ENCODE measurements at regions not wholly inside any gene's neighbourhood (a gene's known extent, or its start where the extent isn't known, plus 50 kb on each side); places are given as distances from the start of the nearest gene placed in this dataset.

- DNase-seq, result no peak
- no peak for ATAC-seq (replicated peaks)
- no peaks in the 10 kb centered on the region for H3K4me1 Mint-ChIP-seq (ENCODE audit: low read depth in 2 of 2)
- H3K27me3 Mint-ChIP-seq, result no peaks in the 10 kb centered on the region
- no peak overlapping the region for H3K27ac Mint-ChIP-seq
- H3K36me3 Mint-ChIP-seq (ENCODE audit: insufficient read depth), result no peaks in the 10 kb centered on the region
- H3K4me3 Mint-ChIP-seq, result no peak overlapping the region
- H3K9me3 Mint-ChIP-seq, result no peaks in the 10 kb centered on the region
These were observed 235.0 kb upstream of the ARGLU1 start for GRCh38 chr13:106802917-106803316.

GRCh38 chr13:106799781-106800335 lies 231.9 kb upstream of the ARGLU1 start:
- ATAC-seq (replicated peaks) (no peak), DNase-seq (no peak)
- Mint-ChIP-seq H3K36me3 (ENCODE audit: insufficient read depth) (no peaks in the 10 kb centered on the region), H3K4me3 (no peak overlapping the region), H3K4me1 (ENCODE audit: low read depth in 2 of 2) (no peaks in the 10 kb centered on the region), H3K27me3 (peaks cover 0 to 7% of the 10 kb centered on the region in 2 donors), H3K27ac (no peak overlapping the region), H3K9me3 (peaks cover 0 to 4% of the 10 kb centered on the region in 2 donors)

GRCh38 chr13:106797081-106797640 lies 229.2 kb upstream of the ARGLU1 start:
- H3K4me1 Mint-ChIP-seq (ENCODE audit: low read depth in 2 of 2), result no peaks in the 10 kb centered on the region
- no peak for DNase-seq
- H3K36me3 Mint-ChIP-seq (ENCODE audit: insufficient read depth), result no peaks in the 10 kb centered on the region
- H3K4me3 Mint-ChIP-seq, result peak overlapping the region in 1 of 2 donors; percentile 29
- peaks cover 0 to 4% of the 10 kb centered on the region in 2 donors for H3K9me3 Mint-ChIP-seq
- H3K27me3 Mint-ChIP-seq, result peaks cover 0 to 7% of the 10 kb centered on the region in 2 donors
- H3K27ac Mint-ChIP-seq, result no peak overlapping the region
- ATAC-seq (replicated peaks), result no peak

- H3K4me3 Mint-ChIP-seq, result peak overlapping the region; percentile 22 to 46
- H3K27ac Mint-ChIP-seq, result no peak overlapping the region
- ATAC-seq (replicated peaks) (no peak), DNase-seq (no peak)
- H3K4me1 Mint-ChIP-seq (ENCODE audit: low read depth in 2 of 2), result no peaks in the 10 kb centered on the region
- H3K27me3 Mint-ChIP-seq, result peaks cover 0 to 7% of the 10 kb centered on the region in 2 donors
- H3K36me3 Mint-ChIP-seq (ENCODE audit: insufficient read depth), result no peaks in the 10 kb centered on the region
- peaks cover 0 to 4% of the 10 kb centered on the region in 2 donors for H3K9me3 Mint-ChIP-seq
These were observed 228.5 kb upstream of the ARGLU1 start for GRCh38 chr13:106796280-106797047.

- H3K4me1 Mint-ChIP-seq (ENCODE audit: low read depth in 2 of 2), result no peaks in the 10 kb centered on the region
- no peak for ATAC-seq (replicated peaks)
- no peak overlapping the region for H3K27ac Mint-ChIP-seq
- H3K36me3 Mint-ChIP-seq (ENCODE audit: insufficient read depth), result no peaks in the 10 kb centered on the region
- peaks cover 0 to 7% of the 10 kb centered on the region in 2 donors for H3K27me3 Mint-ChIP-seq
- DNase-seq, result no peak
- peaks cover 0 to 4% of the 10 kb centered on the region in 2 donors for H3K9me3 Mint-ChIP-seq
- H3K4me3 Mint-ChIP-seq, result peak overlapping the region; percentile 22 to 46
These were observed 227.9 kb upstream of the ARGLU1 start for GRCh38 chr13:106795847-106796246.

GRCh38 chr13:106794117-106794516 lies 226.2 kb upstream of the ARGLU1 start:
- ATAC-seq (replicated peaks) (no peak), DNase-seq (no peak)
- no peak overlapping the region for H3K27ac Mint-ChIP-seq
- H3K9me3 Mint-ChIP-seq, result peaks cover 0 to 4% of the 10 kb centered on the region in 2 donors
- no peaks in the 10 kb centered on the region for H3K4me1 Mint-ChIP-seq (ENCODE audit: low read depth in 2 of 2)
- no peak overlapping the region for H3K4me3 Mint-ChIP-seq
- H3K27me3 Mint-ChIP-seq, result peaks cover 0 to 7% of the 10 kb centered on the region in 2 donors
- H3K36me3 Mint-ChIP-seq (ENCODE audit: insufficient read depth), result no peaks in the 10 kb centered on the region

- no peaks in the 10 kb centered on the region for H3K27me3 Mint-ChIP-seq
- no peak for DNase-seq
- ATAC-seq (replicated peaks), result no peak
These were observed 222.0 kb upstream of the ARGLU1 start for GRCh38 chr13:106789911-106790310.

GRCh38 chr13:106786006-106786563 lies 218.1 kb upstream of the ARGLU1 start:
- Mint-ChIP-seq H3K36me3 (ENCODE audit: insufficient read depth) (no peaks in the 10 kb centered on the region), H3K27me3 (no peaks in the 10 kb centered on the region), H3K4me1 (ENCODE audit: low read depth in 2 of 2) (no peaks in the 10 kb centered on the region), H3K4me3 (no peak overlapping the region), H3K9me3 (peaks cover 0 to 3% of the 10 kb centered on the region in 2 donors), H3K27ac (no peak overlapping the region)
- no peak for ATAC-seq (replicated peaks)
- DNase-seq, result no peak

More at GRCh38 chr13:106789911-106790310, 222.0 kb upstream of the ARGLU1 start:
- Mint-ChIP-seq H3K27ac (no peak overlapping the region), H3K4me3 (no peak overlapping the region), H3K36me3 (ENCODE audit: insufficient read depth) (no peaks in the 10 kb centered on the region), H3K4me1 (ENCODE audit: low read depth in 2 of 2) (no peaks in the 10 kb centered on the region), H3K9me3 (peaks cover 0 to 3% of the 10 kb centered on the region in 2 donors)

GRCh38 chr13:106774621-106775020 lies 206.7 kb upstream of the ARGLU1 start:
- no peak for DNase-seq
- Mint-ChIP-seq H3K27ac (no peak overlapping the region), H3K9me3 (peaks cover 5 to 12% of the 10 kb centered on the region in 2 donors), H3K4me3 (no peak overlapping the region), H3K27me3 (no peaks in the 10 kb centered on the region), H3K36me3 (ENCODE audit: insufficient read depth) (no peaks in the 10 kb centered on the region), H3K4me1 (ENCODE audit: low read depth in 2 of 2) (no peaks in the 10 kb centered on the region)
- ATAC-seq (replicated peaks), result no peak

- Mint-ChIP-seq H3K27ac (no peak overlapping the region), H3K9me3 (peaks cover 5 to 12% of the 10 kb centered on the region in 2 donors), H3K36me3 (ENCODE audit: insufficient read depth) (no peaks in the 10 kb centered on the region), H3K27me3 (no peaks in the 10 kb centered on the region), H3K4me1 (ENCODE audit: low read depth in 2 of 2) (no peaks in the 10 kb centered on the region), H3K4me3 (no peak overlapping the region)
- DNase-seq (no peak), ATAC-seq (replicated peaks) (no peak)
These were observed 204.2 kb upstream of the ARGLU1 start for GRCh38 chr13:106772006-106772601.

GRCh38 chr13:106768991-106769390 lies 201.1 kb upstream of the ARGLU1 start:
- ATAC-seq (replicated peaks) (no peak), DNase-seq (no peak)
- H3K36me3 Mint-ChIP-seq (ENCODE audit: insufficient read depth), result no peaks in the 10 kb centered on the region
- H3K27me3 Mint-ChIP-seq, result no peaks in the 10 kb centered on the region
- no peaks in the 10 kb centered on the region for H3K4me1 Mint-ChIP-seq (ENCODE audit: low read depth in 2 of 2)
- H3K4me3 Mint-ChIP-seq, result no peak overlapping the region
- H3K9me3 Mint-ChIP-seq, result peaks cover 0 to 3% of the 10 kb centered on the region in 2 donors
- H3K27ac Mint-ChIP-seq, result no peak overlapping the region

- Mint-ChIP-seq H3K27ac (no peak overlapping the region), H3K4me3 (no peak overlapping the region), H3K36me3 (ENCODE audit: insufficient read depth) (no peaks in the 10 kb centered on the region), H3K27me3 (no peaks in the 10 kb centered on the region), H3K4me1 (ENCODE audit: low read depth in 2 of 2) (no peaks in the 10 kb centered on the region), H3K9me3 (peaks cover 0 to 3% of the 10 kb centered on the region in 2 donors)
- no peak for ATAC-seq (replicated peaks)
- no peak for DNase-seq
These were observed 194.8 kb upstream of the ARGLU1 start for GRCh38 chr13:106762708-106763107.

GRCh38 chr13:106756446-106756845 lies 188.5 kb upstream of the ARGLU1 start:
- DNase-seq (no peak), ATAC-seq (replicated peaks) (no peak)
- Mint-ChIP-seq H3K4me3 (no peak overlapping the region), H3K36me3 (ENCODE audit: insufficient read depth) (no peaks in the 10 kb centered on the region), H3K4me1 (ENCODE audit: low read depth in 2 of 2) (no peaks in the 10 kb centered on the region), H3K9me3 (peaks cover 0 to 4% of the 10 kb centered on the region in 2 donors), H3K27me3 (no peaks in the 10 kb centered on the region), H3K27ac (no peak overlapping the region)

All from effector memory CD8-positive, alpha-beta T cell (primary cell).